GM12891 (cell line): ENCODE measurements at regions not wholly inside any gene's neighbourhood (a gene's known extent, or its start where the extent isn't known, plus 50 kb on each side); places are given as distances from the start of the nearest gene placed in this dataset.

Source experiments
- DNase-seq: peaks from one replicate; pipeline ENCODE4 v3.0.0; 2011; ENCODE audit warnings: low spot score; ENCODE audit not compliant: insufficient read length
- FAIRE-seq: peaks from 2 replicates; lab custom pipeline; 2011; peaks lifted over from hg19 to GRCh38; lab: Jason Lieb, UNC
- PAX5 ChIP-seq: IDR thresholded peaks from 2 replicates; pipeline ENCODE4 v1.6.1; 2011; ENCODE audit warnings: low read length, moderate library complexity, mild to moderate bottlenecking; ENCODE audit not compliant: insufficient read depth, severe bottlenecking
- POLR2A ChIP-seq: IDR thresholded peaks from 2 replicates; pipeline ENCODE4 v1.6.1; 2011; ENCODE audit warnings: low read depth, low read length, control low read depth
- POLR2AphosphoS5 ChIP-seq: IDR thresholded peaks from 2 replicates; pipeline ENCODE4 v1.6.1; 2011; ENCODE audit warnings: low read depth, low read length, control low read depth
- POU2F2 ChIP-seq: IDR thresholded peaks from 2 replicates; pipeline ENCODE4 v1.6.1; 2011; ENCODE audit warnings: low read depth, mild to moderate bottlenecking, control low read depth, low read length, moderate library complexity
- SPI1 ChIP-seq: IDR thresholded peaks from 2 replicates; pipeline ENCODE4 v1.6.1; 2011; ENCODE audit warnings: low read depth, low read length, control low read depth
- TAF1 ChIP-seq: IDR thresholded peaks from 2 replicates; pipeline ENCODE4 v1.6.1; 2011; ENCODE audit warnings: low read depth, low read length, control low read depth

DNA sequence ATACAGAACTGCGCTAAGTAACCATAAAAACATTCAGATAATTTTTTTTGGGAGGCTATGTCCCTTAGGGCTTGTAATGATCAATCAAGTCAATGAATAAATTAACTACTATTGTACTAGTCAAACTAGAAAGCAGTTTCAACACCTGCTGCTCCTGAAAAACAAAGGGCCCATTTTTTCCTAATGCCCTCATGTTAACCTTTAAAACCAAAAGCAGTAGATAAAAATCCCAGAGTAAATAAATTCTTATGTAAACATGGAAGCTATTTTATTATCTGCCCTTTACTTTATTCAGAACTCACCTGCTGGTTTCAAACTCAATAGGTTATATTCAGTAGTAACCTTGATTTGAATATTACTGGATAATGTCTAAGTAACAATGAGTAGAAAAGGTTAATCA lies 159.5 kb upstream of the STARD13 start:
- FAIRE-seq (no peak), DNase-seq (no peak)
- TF ChIP-seq SPI1: no peak

DNA sequence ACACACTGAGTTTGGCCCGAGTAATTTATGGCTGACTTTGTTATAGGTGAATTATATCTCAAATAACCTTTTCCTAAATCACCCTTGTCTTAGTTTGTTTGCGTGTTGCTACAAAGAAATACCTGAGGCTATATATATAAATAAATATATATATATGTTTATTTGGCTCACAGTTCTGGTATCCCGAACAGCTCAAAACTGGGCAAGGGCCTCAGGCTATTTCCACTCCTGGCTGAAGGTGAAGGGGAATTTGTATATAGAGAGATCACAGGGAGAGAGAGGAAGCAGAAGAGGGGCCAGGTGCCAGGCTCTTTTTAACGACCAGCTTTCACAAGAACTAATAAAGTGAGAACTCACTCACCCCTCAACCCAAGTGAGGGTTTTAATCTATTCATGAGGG lies 159.9 kb upstream of the STARD13 start:
- no peak for TF ChIP-seq POU2F2
- no peak for TF ChIP-seq TAF1
- TF ChIP-seq POLR2AphosphoS5: no peak
- no peak for TF ChIP-seq PAX5
- no peak for TF ChIP-seq SPI1
- no peak for DNase-seq
- no peak for FAIRE-seq

DNA sequence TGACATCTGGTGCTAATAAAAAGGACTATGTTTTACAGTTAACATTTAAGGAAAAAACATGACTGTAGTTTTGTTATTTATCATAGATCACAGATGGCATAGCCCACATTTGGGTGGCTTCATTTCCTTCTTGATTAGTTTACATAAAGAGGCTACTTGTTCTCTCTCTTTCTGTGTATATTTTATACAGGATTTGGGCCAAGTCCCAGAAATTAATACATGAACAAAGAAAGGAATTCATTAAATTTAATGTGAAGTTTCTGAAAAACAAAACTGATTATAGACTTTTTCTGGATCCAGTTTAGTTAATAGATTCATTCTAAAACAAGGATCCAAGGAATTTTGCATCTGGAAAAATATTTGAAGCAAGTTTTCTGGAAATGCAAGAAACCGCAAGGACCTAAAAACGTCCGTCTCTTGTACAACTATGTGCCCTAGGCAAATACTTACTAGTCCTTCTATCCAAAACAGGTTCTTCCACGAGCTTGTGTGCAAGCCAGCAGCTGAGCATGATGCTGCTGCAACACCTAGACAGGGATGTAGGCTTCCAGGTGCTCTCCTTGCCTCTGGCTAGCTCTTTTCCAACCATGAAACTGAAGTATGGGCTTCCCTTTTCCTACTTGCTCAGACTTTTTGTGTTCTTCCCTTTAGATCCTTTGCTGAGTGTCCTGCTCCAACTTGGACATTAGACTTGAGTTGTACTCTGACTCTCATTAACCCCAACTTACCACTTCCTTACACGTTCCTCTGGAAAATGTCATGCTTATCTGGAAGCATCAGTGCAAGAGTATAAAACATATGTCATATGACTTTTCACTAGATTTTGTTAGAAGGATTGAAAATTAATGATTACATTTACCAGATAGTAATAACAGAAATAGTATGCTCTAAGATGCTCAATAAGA lies 161.5 kb upstream of the STARD13 start:
- TF ChIP-seq POU2F2: no peak
- TF ChIP-seq POLR2AphosphoS5: no peak
- TF ChIP-seq SPI1: no peak
- no peak for TF ChIP-seq TAF1
- no peak for TF ChIP-seq POLR2A
- no peak for TF ChIP-seq PAX5
- FAIRE-seq (no peak), DNase-seq (no peak)

DNA sequence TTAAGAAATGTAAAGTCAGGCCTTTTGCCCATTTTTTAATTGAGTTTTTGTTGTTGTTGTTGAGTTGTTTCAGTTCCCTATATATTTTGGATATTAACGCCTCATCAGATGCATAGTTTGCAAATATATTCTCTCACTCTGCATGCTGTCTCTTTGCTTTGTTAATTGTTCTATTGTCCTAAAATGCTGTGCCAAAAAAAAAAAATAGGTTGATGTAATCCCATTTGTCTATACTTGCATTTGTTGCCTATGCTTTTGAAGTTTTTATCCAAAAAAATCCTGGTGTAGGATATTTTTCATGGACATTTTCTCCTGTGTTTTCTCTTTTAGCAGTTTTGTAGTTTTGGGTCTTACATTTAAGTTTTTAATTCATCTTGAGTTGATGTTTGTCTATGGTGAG lies 163.3 kb upstream of the STARD13 start:
- FAIRE-seq: no peak
- TF ChIP-seq PAX5 (no peak), POLR2AphosphoS5 (no peak), POU2F2 (no peak), POLR2A (no peak), SPI1 (no peak), TAF1 (no peak)
- no peak for DNase-seq

DNA sequence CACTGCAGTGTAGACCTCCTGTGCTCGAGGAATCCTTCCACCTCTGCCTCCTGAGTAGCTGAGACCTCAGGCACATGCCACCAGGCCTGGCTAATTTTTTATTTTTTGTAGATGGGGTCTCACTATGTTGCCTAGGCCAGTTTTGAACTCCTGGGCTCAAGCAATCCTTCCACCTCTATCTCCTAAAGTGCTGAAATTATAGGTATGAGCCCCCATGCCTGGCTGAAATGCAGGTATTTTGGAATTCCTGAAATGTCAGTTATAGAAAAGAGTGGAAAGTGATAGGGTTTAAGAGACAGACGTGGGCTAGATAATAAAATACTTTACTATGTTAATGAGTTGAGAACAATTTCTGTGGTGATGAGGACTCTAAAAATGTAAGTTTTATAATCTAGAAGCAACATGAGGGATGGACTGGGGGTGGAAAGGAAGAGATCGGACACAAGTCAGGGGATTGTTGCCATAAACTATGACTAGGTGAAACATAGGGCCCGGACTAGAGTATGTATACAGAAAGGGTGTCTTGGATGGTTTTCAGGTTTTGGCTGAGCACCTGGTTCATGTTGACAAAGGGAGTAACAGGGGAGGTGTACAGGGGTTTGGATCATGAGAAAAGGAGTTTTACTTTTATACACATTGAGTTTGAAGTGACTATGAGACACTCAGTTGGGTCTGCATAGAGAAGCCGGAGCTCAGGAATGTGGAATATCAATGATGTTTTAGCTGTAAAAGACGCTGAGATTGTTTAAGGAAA lies 165.6 kb upstream of the STARD13 start:
- no peak for TF ChIP-seq SPI1
- TF ChIP-seq TAF1: no peak
- no peak for TF ChIP-seq POLR2AphosphoS5
- TF ChIP-seq POLR2A: no peak
- no peak for TF ChIP-seq PAX5
- no peak for TF ChIP-seq POU2F2
- no peak for FAIRE-seq
- DNase-seq: no peak

DNA sequence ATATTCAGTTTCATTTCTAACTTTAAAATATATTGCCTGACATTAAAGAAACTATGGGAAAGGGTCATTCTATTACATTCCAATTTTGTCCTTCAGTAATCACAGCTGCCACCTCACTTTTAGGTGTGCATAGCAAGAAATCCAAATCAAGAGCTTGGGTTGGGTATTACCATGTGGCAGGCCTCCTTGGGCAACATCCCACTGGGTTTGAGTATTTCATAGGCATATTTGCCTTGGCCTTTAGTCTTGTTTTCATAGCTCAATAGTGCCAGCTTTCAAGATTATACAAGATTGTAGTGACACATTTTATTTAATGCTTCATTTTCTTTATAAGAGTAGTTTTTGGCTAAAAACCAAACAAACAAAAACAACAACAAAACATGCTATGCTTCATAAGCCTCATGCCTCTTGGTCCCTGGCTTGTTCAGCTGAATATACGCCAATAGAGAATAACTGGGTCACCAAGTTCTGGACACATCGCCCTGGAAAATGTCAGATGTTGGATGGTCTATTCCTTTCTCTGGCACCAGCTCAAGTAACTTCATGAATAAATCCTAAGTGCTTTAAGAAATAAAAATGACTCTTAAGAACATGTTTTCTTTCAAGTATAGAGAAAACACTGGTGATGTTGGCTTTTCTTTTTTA lies 167.4 kb upstream of the STARD13 start:
- FAIRE-seq (no peak), DNase-seq (no peak)
- TF ChIP-seq SPI1 (no peak), POLR2A (no peak), POLR2AphosphoS5 (no peak)

DNA sequence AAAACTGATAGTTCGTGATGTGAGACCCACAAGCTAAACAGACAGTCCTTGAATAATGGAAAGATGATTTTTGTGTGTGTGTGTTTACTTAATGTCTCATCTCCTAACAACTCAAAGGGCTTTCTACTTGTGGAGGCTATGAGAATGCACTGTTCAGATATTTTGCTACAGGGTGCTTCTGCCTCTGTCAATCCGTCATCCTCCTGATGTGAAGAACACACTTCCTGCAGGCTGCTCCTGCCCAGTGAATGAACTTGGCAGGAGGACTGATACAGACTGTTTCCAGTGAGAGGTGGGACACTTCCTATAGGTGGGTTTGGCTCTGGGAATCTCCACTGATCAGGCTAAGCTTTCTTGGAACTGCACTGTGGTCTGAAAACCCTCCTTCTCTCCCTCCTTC lies 168.4 kb upstream of the STARD13 start:
- DNase-seq: no peak
- FAIRE-seq: no peak
- no peak for TF ChIP-seq SPI1

DNA sequence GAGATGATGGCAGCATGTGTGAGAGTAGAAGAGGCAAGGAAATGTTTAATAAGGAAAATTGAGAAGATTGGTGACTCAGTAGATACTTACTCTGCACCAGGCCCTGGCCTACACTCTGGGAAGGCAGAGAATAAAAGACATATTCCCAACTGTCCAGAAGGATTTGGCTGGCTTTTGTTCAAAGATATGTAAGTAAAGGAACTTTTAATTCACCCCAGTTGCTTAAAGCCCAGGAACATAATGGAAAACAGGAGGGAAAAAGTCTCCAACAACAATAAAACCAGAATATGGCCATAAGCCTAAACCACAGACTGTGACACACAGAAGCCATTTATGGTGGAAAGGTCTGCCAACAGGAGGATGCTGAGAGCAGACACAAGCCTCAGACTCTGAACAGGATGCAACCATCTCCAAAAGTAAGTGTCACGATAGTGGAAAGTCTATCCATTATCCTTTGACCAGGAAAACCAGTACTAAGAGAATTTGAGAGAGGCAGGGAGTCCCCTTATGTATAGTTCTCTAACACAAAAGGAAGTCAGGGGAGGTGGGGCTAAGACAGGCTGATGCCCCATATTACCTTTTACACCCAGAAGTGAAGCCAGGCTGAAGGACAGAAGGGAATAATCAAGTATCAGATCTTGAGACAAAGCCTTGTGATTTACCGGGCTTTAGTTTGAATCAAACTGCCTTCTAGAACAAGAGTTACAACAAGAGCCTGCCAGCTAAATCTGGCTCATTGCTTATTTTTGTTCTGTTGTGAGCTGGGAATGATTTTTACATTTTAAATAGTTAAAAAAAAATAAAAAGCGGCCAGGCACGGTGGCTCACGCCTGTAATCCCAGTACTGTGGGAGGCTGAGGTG lies 169.5 kb upstream of the STARD13 start:
- DNase-seq (no peak), FAIRE-seq (no peak)

DNA sequence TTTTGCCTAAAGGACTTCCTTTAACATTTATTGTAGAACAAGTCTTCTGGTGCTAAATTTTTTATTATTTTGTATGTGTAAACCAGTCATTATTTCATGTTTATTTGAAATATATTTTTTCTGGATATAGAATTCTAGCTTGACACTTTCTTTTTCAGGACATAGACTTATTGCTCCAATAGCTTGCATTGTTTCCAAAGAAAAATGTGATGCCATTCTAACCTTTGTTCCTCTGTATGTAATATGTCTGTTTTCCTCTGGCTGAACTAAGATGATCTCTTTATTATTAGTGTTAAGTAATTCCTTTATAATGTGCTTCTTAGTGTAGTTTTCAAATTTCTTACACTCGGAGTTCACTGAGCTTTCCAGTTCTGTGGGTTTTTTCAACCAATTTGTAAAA lies 174.1 kb upstream of the STARD13 start:
- TF ChIP-seq PAX5 (no peak), POLR2A (no peak), POLR2AphosphoS5 (no peak), POU2F2 (no peak), TAF1 (no peak), SPI1 (no peak)

More for the DNA sequence above, 169.5 kb upstream of the STARD13 start:
- TF ChIP-seq TAF1: no peak
- no peak for TF ChIP-seq POLR2A
- no peak for TF ChIP-seq SPI1
- TF ChIP-seq POLR2AphosphoS5: no peak
- TF ChIP-seq POU2F2: no peak
- no peak for TF ChIP-seq PAX5

DNA sequence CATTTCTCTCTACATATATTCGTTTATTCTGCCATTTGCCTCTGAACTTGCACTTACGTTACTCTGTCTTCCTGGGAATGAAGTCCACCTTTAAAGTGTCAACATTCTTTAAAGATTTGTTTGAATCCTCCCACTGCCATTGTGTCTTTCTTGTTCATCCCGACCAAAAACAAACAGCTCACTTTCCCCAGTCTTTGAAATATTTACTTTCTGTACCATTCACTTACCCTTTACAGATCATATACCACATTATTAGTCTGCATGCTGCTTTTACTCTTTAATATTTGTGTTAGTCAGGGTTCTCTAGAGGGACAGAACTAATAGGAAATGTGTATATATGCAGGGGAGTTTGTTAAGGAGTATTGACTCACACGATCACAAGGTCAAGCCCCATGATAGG lies 176.6 kb upstream of the STARD13 start:
- DNase-seq (no peak), FAIRE-seq (no peak)
- no peak for TF ChIP-seq POLR2AphosphoS5
- no peak for TF ChIP-seq SPI1
- TF ChIP-seq POU2F2: no peak
- TF ChIP-seq TAF1: no peak
- TF ChIP-seq POLR2A: no peak
- TF ChIP-seq PAX5: no peak

More for the DNA sequence above, 174.1 kb upstream of the STARD13 start:
- FAIRE-seq: no peak
- no peak for DNase-seq
